ENCODE measurements at regions not wholly inside any gene's neighbourhood (a gene's known extent, or its start where the extent isn't known, plus 50 kb on each side); places are given as distances from the start of the nearest gene placed in this dataset.

GRCh38 chr11:62057069-62057468, 66.7 kb upstream of the INCENP start:
- TF ChIP-seq CTCF (IDR thresholded peaks at IDR 0.05 in 8 of 11, conservative IDR thresholded peaks at IDR 0.05 in 3 of 11) (no peak), POLR2AphosphoS5 (IDR thresholded peaks at IDR 0.05) (no peak), POLR2A (IDR thresholded peaks at IDR 0.05) (no peak)

All from spleen (tissue), 7 donors.